NCI-H187 (cell line): ENCODE measurements at regions not wholly inside any gene's neighbourhood (a gene's known extent, or its start where the extent isn't known, plus 50 kb on each side); places are given as distances from the start of the nearest gene placed in this dataset.
"Not testable (repeated sequence)": the region's sequence is repeated elsewhere in the genome, so short reads cannot be mapped to it uniquely, and the experiment has no call there.

Experiments used
- DNase-seq, 2 experiments: peaks; one replicate each; lab custom pipeline; 2025; lab: John Stamatoyannopoulos, UW

- DNase-seq: no peak
These were observed 738.6 kb upstream of the GJE1 start for GRCh38 chr6:141394125-141394536.

- no peak for DNase-seq
These were observed 739.2 kb upstream of the GJE1 start for GRCh38 chr6:141393405-141394124.

GRCh38 chr6:141391135-141391534 lies 741.6 kb upstream of the GJE1 start:
- not testable (repeated sequence) for DNase-seq

GRCh38 chr6:141388666-141389065 lies 744.1 kb upstream of the GJE1 start:
- no peak for DNase-seq

GRCh38 chr6:141370438-141370837 lies 762.3 kb upstream of the GJE1 start:
- DNase-seq: no peak

- not testable (repeated sequence) for DNase-seq
These were observed 765.9 kb upstream of the GJE1 start for GRCh38 chr6:141366796-141367195.

- no peak for DNase-seq
These were observed 768.0 kb upstream of the GJE1 start for GRCh38 chr6:141364694-141365093.

- DNase-seq: no peak
These were observed 768.5 kb upstream of the GJE1 start for GRCh38 chr6:141364232-141364631.

GRCh38 chr6:141361559-141361958 lies 771.2 kb upstream of the GJE1 start:
- DNase-seq: no peak

- DNase-seq: no peak
These were observed 772.8 kb upstream of the GJE1 start for GRCh38 chr6:141359953-141360352.

- no peak for DNase-seq
These were observed 778.4 kb upstream of the GJE1 start for GRCh38 chr6:141354191-141354955.

- DNase-seq: no peak
These were observed 781.0 kb upstream of the GJE1 start for GRCh38 chr6:141351721-141352120.

- no peak for DNase-seq
These were observed 783.0 kb upstream of the GJE1 start for GRCh38 chr6:141349710-141350109.

GRCh38 chr6:141347906-141348492 lies 784.7 kb upstream of the GJE1 start:
- no peak for DNase-seq

GRCh38 chr6:141347086-141347485 lies 785.6 kb upstream of the GJE1 start:
- no peak for DNase-seq

- DNase-seq: no peak
These were observed 786.2 kb upstream of the GJE1 start for GRCh38 chr6:141346535-141346934.

GRCh38 chr6:141337191-141337590 lies 795.5 kb upstream of the GJE1 start:
- no peak for DNase-seq

GRCh38 chr6:141335477-141336273 lies 797.0 kb upstream of the GJE1 start:
- no peak for DNase-seq

- DNase-seq: no peak
These were observed 805.8 kb upstream of the GJE1 start for GRCh38 chr6:141326925-141327324.

- no peak for DNase-seq
These were observed 806.3 kb upstream of the GJE1 start for GRCh38 chr6:141326426-141326825.

- peak in 1 of 2 experiments; percentile 38 for DNase-seq
These were observed 811.0 kb upstream of the GJE1 start for GRCh38 chr6:141321493-141322347.
